ENCODE measurements at regions not wholly inside any gene's neighbourhood (a gene's known extent, or its start where the extent isn't known, plus 50 kb on each side); places are given as distances from the start of the nearest gene placed in this dataset.

- POLR2A ChIA-PET = no interaction called here
- intact Hi-C loops (cut with micrococcal nuclease; ENCODE audit: unreplicated experiment) (no loop called here), in situ Hi-C loops (cut with HindIII; ENCODE audit: low pct_unique_long_range_greater_than_20kb, low sequenced_read_pairs) (no loop called here)
- H3K36me3 ChIP-seq (ENCODE audit: control insufficient read depth, insufficient read depth, low read length) = no peaks in the 10 kb centered on the region
- ATAC-seq (no peak), DNase-seq (ENCODE audit: low read depth, low spot score) (no peak)
- no peak overlapping the region for H3K4me3 ChIP-seq (ENCODE audit: low read depth in 2 of 2, low read length in 2 of 2)
- no peaks in the 10 kb centered on the region for H3K4me1 ChIP-seq (ENCODE audit: control insufficient read depth, insufficient read depth, low read length)
- 0 out of 2 replicates have a peak, but pooled peaks cover 4% of the 10 kb centered on the region for H3K9me3 ChIP-seq (ENCODE audit: control insufficient read depth, insufficient read depth, low read depth, low read length)
- no TSS peak for BruUV-seq (replicated peaks)
- H3K27me3 ChIP-seq (ENCODE audit: control insufficient read depth, insufficient read depth, low read length) = no peaks in the 10 kb centered on the region
- TF ChIP-seq SIN3A (IDR thresholded peaks at IDR 0.05; ENCODE audit: borderline replicate concordance, insufficient read depth, low read depth, low read length) (no peak), TCF7L2 (IDR thresholded peaks at IDR 0.05; ENCODE audit: low read depth, low read length) (no peak), CTCF (IDR thresholded peaks at IDR 0.05) (peak; percentile 9; the same call in 1 of the 2 replicates), POLR2AphosphoS5 (IDR thresholded peaks at IDR 0.05; ENCODE audit: low read depth, low read length) (no peak), REST (IDR thresholded peaks at IDR 0.05; ENCODE audit: insufficient read depth in 1 of 2, low read depth in 2 of 2, low read length in 1 of 2) (no peak)
- H3K27ac ChIP-seq (ENCODE audit: low read length) = no peak overlapping the region
- CTCF ChIA-PET = no interaction called here
Measured at GRCh38 chr12:77615332-77615731, 215.4 kb upstream of the NAV3 start.

- Histone ChIP-seq H3K36me3 (ENCODE audit: control insufficient read depth, insufficient read depth, low read length) (no peaks in the 10 kb centered on the region), H3K4me1 (ENCODE audit: control insufficient read depth, insufficient read depth, low read length) (no peaks in the 10 kb centered on the region), H3K9me3 (ENCODE audit: control insufficient read depth, insufficient read depth, low read depth, low read length) (0 out of 2 replicates have a peak, but pooled peaks cover 4% of the 10 kb centered on the region), H3K27me3 (ENCODE audit: control insufficient read depth, insufficient read depth, low read length) (no peaks in the 10 kb centered on the region), H3K4me3 (ENCODE audit: low read depth in 2 of 2, low read length in 2 of 2) (no peak overlapping the region), H3K27ac (ENCODE audit: low read length) (no peak overlapping the region)
- DNase-seq (ENCODE audit: low read depth, low spot score) = no peak
- no peak for ATAC-seq
- intact Hi-C loops (cut with micrococcal nuclease; ENCODE audit: unreplicated experiment) = no loop called here
- in situ Hi-C loops (cut with HindIII; ENCODE audit: low pct_unique_long_range_greater_than_20kb, low sequenced_read_pairs) = no loop called here
- TF ChIP-seq TCF7L2 (IDR thresholded peaks at IDR 0.05; ENCODE audit: low read depth, low read length) (no peak), CTCF (IDR thresholded peaks at IDR 0.05) (no peak), SIN3A (IDR thresholded peaks at IDR 0.05; ENCODE audit: borderline replicate concordance, insufficient read depth, low read depth, low read length) (no peak), REST (IDR thresholded peaks at IDR 0.05; ENCODE audit: insufficient read depth in 1 of 2, low read depth in 2 of 2, low read length in 1 of 2) (no peak), POLR2AphosphoS5 (IDR thresholded peaks at IDR 0.05; ENCODE audit: low read depth, low read length) (no peak)
- no TSS peak for BruUV-seq (replicated peaks)
- ChIA-PET CTCF (no interaction called here), POLR2A (no interaction called here)
Measured at GRCh38 chr12:77613411-77613810, 217.3 kb upstream of the NAV3 start.

All from Panc1 (cell line).